Putamen (tissue), 1 donor: ENCODE measurements at regions not wholly inside any gene's neighbourhood (a gene's known extent, or its start where the extent isn't known, plus 50 kb on each side); places are given as distances from the start of the nearest gene placed in this dataset.

Experiments
- DNase-seq: peaks from one replicate; pipeline ENCODE4 v3.0.0-alpha.2; 2016; ENCODE audit warnings: low spot score

GRCh38 chr3:70899816-70900215 is 587.4 kb upstream of the MDFIC2 start:
- no peak for DNase-seq

GRCh38 chr3:70890020-70890394 is 577.6 kb upstream of the MDFIC2 start:
- DNase-seq, result no peak

- DNase-seq, result no peak
These were observed 577.0 kb upstream of the MDFIC2 start for GRCh38 chr3:70889162-70890019.

GRCh38 chr3:70885636-70886035 is 573.2 kb upstream of the MDFIC2 start:
- DNase-seq, result no peak

GRCh38 chr3:70882104-70882503 is 569.7 kb upstream of the MDFIC2 start:
- DNase-seq, result no peak

DNA sequence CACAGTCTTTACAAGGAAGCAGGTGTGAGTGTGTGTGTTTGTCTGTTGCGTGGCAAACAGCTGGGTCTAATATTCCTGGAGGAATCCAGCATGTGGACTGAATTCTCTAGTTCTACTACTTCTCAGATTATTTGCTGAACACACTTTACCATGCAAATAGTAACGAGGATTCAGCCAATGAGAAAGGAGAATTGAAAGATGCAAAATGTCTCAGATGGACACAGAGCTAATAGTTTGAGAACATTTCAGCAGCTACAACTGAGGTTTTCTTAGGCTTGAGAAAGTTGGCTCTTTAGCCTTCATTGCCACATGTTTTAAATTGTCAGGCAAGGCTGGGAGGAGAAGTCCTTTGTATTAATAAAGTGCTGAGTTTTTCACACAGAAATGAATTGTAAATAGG is 568.0 kb upstream of the MDFIC2 start:
- no peak for DNase-seq

GRCh38 chr3:70876154-70876553 is 563.7 kb upstream of the MDFIC2 start:
- DNase-seq, result no peak

DNA sequence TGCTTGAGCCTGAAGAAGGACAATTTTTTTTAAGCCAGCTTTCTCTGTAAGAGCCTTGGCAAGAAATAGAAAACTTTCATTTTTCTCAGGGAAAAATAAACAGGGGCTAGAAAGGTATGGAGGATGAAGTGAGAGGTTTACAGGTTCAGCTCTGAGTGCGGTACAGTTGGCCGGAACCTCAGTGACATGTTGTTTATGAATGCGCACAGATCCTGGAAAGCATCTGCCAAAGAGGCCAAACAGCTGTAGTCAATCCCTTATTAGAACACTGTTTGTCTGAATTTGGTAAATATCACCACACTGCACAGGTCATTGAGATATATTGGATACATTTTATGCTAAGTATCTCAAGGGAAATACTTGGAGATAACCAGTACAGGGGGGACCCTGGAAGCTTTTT is 561.8 kb upstream of the MDFIC2 start:
- DNase-seq, result no peak

- DNase-seq, result no peak
These were observed 561.2 kb upstream of the MDFIC2 start for GRCh38 chr3:70873686-70874085.

DNA sequence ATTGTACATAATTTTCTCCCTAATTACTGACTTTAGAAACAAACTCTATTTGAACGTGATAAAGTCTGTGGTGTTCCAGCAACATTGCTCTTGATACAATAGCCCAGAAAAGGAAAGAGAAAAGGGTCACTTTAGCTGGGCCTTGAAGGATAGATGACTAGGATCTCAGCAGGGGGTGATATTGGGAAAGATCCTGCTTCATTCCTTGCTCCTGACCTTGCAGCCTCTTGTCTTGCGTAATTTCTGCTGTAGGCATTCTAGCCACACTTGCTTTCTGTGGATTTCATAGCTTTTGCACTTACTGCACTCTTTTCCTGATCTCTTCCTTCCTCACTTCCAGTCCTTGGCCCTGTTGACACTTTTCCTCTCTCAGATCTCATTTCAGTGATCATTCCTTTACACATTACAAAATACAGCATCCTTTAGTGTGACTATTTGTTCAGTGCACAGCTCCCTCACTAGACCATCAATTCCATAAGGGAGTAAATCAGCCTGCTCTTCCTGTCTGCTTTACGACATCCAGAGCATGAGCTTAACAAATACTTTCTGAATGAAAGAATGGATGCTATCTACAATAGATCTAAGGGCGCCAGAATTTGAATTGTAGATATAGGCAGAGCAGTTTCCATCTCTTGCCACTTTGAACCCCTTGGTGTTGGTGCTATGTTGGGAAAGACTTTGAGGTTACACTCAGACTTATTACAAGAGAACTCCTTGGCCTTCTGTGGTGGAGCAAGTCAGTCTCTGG is 559.6 kb upstream of the MDFIC2 start:
- no peak for DNase-seq

GRCh38 chr3:70870576-70870975 is 558.1 kb upstream of the MDFIC2 start:
- DNase-seq, result no peak

- no peak for DNase-seq
These were observed 556.1 kb upstream of the MDFIC2 start for GRCh38 chr3:70868561-70868960.

DNA sequence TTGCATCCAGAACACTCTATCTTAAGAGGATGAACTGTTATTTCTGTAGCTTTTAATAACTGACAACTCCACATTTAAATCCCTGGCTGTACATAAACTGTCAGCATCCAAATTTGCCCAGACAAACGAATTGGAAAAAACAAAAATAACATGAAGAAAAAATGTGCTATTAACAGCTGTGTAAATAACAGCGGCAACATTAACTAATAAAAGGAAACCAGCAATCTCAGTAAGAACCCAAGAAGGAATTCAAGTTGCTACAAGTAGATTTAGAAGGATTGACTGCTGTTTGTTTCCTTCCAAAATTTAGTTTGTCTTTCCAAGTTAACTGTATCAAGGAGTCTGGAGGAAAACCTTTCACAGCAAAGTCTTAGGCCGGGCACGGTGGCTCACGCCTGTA is 550.6 kb upstream of the MDFIC2 start:
- no peak for DNase-seq

- no peak for DNase-seq
These were observed 549.4 kb upstream of the MDFIC2 start for GRCh38 chr3:70861855-70862254.

- no peak for DNase-seq
These were observed 548.8 kb upstream of the MDFIC2 start for GRCh38 chr3:70861234-70861633.

- no peak for DNase-seq
These were observed 545.5 kb upstream of the MDFIC2 start for GRCh38 chr3:70857916-70858315.

DNA sequence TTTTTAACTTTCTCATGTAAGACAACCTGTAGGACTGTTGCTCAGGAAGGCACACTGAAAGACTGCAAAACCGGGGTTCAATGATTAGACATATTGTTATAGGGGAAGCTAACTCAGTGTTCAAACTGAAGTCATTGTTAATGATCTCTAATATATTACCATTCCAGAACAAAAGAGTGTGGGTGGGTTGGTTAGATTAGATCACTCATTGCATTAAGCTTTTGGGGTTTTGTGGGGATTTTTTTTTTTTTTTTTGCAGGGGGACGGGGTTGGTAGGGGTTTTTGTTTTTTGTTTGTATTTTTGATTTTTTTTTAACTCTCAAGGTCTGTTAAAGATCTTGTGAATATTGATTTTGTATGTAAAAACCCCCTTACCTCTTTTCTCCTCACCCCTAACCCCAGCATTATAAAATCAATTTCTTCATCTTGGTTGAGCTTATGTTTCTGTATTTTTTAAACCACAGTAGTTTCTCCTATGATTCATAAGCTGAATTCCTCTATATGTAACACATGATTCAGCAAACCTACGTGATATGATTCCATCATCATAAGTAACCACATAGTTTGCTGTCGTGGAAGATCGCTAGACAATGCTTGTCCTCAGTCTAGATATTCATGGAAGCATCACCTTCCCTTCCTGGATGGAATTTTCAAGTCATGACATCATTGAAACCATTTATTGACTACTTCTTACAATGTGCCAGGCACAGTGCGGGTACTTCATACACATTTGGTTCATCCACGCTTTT is 544.1 kb upstream of the MDFIC2 start:
- no peak for DNase-seq

DNA sequence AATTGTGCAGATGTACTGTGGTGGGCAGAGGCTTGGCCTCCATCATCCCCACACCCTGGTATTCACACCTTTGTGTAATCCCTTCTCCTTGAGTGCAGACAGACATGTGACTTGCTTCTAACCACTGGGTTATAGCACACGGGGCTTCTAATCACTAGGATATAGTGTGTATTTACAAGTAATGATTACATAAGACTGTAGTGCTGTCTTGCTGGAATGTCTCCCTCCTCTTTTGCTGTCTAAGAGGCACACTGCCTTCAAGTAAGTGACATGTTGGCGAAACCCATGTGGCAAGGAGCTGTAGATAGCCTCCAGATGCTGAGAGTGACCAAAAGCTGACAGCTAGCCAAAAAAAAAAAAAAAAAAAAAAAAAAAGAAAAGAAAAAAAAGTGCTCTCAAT is 542.7 kb upstream of the MDFIC2 start:
- no peak for DNase-seq

DNA sequence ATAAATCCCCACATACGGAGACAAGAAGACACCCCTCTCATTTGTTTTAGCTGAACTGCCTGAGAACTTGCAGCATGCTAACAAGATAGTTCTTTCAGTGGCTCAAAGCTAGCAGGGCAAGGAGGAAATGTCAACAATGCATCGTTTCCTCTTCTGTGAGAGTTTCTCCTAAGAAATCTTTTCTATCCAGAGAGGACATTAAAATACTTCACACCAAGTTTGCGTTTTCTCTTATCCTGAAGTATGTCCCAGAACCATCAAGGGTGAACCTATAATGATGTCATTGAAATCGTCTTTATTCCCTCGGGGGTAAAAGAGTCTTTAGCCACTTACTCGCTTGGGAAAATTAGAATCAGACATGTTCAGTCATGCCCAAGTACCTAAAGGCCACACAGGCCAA is 541.7 kb upstream of the MDFIC2 start:
- no peak for DNase-seq

DNA sequence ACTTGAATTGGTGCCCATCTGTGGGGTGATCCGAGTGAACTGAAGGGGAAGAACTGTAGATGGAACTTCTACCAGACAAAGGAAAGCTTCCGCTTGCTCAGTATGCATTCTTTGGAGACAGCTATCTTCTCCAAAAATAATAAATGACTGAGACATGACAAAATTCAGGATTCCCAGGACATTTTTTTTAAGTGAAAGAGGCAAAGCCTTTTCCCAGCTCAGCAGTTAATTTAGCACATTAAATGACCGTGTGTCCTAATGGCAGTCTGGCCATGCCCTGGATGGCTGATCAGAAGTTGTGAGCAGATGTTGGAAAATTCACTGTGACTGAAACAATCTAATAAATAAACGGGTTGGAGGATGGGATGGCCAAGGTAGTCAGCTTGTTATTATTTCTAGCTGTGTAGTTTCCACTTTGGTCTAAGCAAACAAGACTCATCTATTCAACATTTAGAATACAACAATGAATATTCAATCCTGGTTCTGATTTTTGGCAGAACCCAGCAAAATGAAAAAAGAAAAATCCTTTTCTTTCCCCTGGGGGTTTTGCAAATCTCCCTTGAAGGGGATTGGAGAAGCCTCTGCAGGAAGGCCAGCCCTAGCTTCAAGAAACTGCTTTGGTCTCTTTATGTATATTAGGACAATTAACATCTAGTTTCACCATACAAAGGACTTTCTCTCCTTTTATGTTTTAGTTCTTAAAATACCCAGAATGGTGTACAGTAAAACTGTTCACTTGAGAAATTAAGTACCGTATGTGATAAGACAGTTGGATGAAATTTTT is 540.9 kb upstream of the MDFIC2 start:
- DNase-seq, result no peak

GRCh38 chr3:70849911-70850699 is 537.7 kb upstream of the MDFIC2 start:
- DNase-seq, result no peak
